ENCODE measurements at regions not wholly inside any gene's neighbourhood (a gene's known extent, or its start where the extent isn't known, plus 50 kb on each side); places are given as distances from the start of the nearest gene placed in this dataset.

- DNase-seq: no peak
- no peak overlapping the region for H3K27ac ChIP-seq (replicated peaks)
- intact Hi-C loops (cut with micrococcal nuclease): no loop called here
- no peak overlapping the region for H3K4me3 ChIP-seq
- peaks cover 41% of the 10 kb centered on the region for H3K9me3 ChIP-seq (replicated peaks)
- no peaks in the 10 kb centered on the region for H3K36me3 ChIP-seq
- H3K27me3 ChIP-seq (ENCODE audit: low read depth): peaks cover 9% of the 10 kb centered on the region
- no peaks in the 10 kb centered on the region for H3K4me1 ChIP-seq
- no peak for TF ChIP-seq CTCF (IDR thresholded peaks at IDR 0.05; ENCODE audit: borderline replicate concordance)
Observed at GRCh38 chr6:106805771-106806170, 168.8 kb downstream of the CD24 start.

- intact Hi-C loops (cut with micrococcal nuclease): no loop called here
- Histone ChIP-seq H3K27me3 (ENCODE audit: low read depth) (peaks cover 13% of the 10 kb centered on the region), H3K27ac (replicated peaks) (no peak overlapping the region), H3K4me1 (no peaks in the 10 kb centered on the region), H3K36me3 (no peaks in the 10 kb centered on the region), H3K9me3 (replicated peaks) (peaks cover 30% of the 10 kb centered on the region), H3K4me3 (no peak overlapping the region)
- TF ChIP-seq CTCF (IDR thresholded peaks at IDR 0.05; ENCODE audit: borderline replicate concordance): no peak
- no peak for DNase-seq
Observed at GRCh38 chr6:106804346-106805335, 169.9 kb downstream of the CD24 start.

- H3K27ac ChIP-seq (replicated peaks): no peak overlapping the region
- no peak overlapping the region for H3K4me3 ChIP-seq
- H3K9me3 ChIP-seq (replicated peaks): peaks cover 15% of the 10 kb centered on the region
- no peak for TF ChIP-seq CTCF (IDR thresholded peaks at IDR 0.05; ENCODE audit: borderline replicate concordance)
- H3K36me3 ChIP-seq: no peaks in the 10 kb centered on the region
- intact Hi-C loops (cut with micrococcal nuclease): no loop called here
- H3K27me3 ChIP-seq (ENCODE audit: low read depth): peaks cover 23% of the 10 kb centered on the region
- no peak for DNase-seq
- no peaks in the 10 kb centered on the region for H3K4me1 ChIP-seq
Observed at GRCh38 chr6:106803188-106803587, 171.3 kb downstream of the CD24 start.

- H3K4me1 ChIP-seq: no peaks in the 10 kb centered on the region
Observed at GRCh38 chr6:106802139-106802538, 172.4 kb downstream of the CD24 start.

GRCh38 chr6:106801256-106801655 is 171.9 kb downstream of the QRSL1 start:
- no peak for TF ChIP-seq CTCF (IDR thresholded peaks at IDR 0.05; ENCODE audit: borderline replicate concordance)
- Histone ChIP-seq H3K27me3 (ENCODE audit: low read depth) (peaks cover 26% of the 10 kb centered on the region), H3K4me1 (no peaks in the 10 kb centered on the region), H3K4me3 (no peak overlapping the region), H3K27ac (replicated peaks) (no peak overlapping the region), H3K36me3 (no peaks in the 10 kb centered on the region), H3K9me3 (replicated peaks) (no peaks in the 10 kb centered on the region)
- intact Hi-C loops (cut with micrococcal nuclease): no loop called here
- no peak for DNase-seq

More at GRCh38 chr6:106802139-106802538, 172.4 kb downstream of the CD24 start:
- peaks cover 23% of the 10 kb centered on the region for H3K27me3 ChIP-seq (ENCODE audit: low read depth)
- no peaks in the 10 kb centered on the region for H3K36me3 ChIP-seq
- intact Hi-C loops (cut with micrococcal nuclease): no loop called here
- H3K27ac ChIP-seq (replicated peaks): no peak overlapping the region
- no peak for DNase-seq
- H3K4me3 ChIP-seq: no peak overlapping the region
- peaks cover 5% of the 10 kb centered on the region for H3K9me3 ChIP-seq (replicated peaks)
- no peak for TF ChIP-seq CTCF (IDR thresholded peaks at IDR 0.05; ENCODE audit: borderline replicate concordance)

Measured in left ventricle myocardium inferior (tissue), 1 donor.